Activated CD4-positive, CD25-positive, alpha-beta regulatory T cell treated with anti-CD3 and anti-CD28 coated beads, Interleukin-2, amount 50 U/mL, for 24 hours (primary cell): ENCODE measurements at regions not wholly inside any gene's neighbourhood (a gene's known extent, or its start where the extent isn't known, plus 50 kb on each side); places are given as distances from the start of the nearest gene placed in this dataset.
A peak's percentile ranks its signal among the peaks of the same experiment; 100 is the strongest.

Experiments used
- ATAC-seq, 2 donors: fragments of 150-1000 bp; cut with Tn5 transposase; one replicate each; pipeline ENCODE4 v1.10.0; 2021; ENCODE audit warnings: mild to moderate bottlenecking in 1 of 2, moderate library complexity in 1 of 2

DNA sequence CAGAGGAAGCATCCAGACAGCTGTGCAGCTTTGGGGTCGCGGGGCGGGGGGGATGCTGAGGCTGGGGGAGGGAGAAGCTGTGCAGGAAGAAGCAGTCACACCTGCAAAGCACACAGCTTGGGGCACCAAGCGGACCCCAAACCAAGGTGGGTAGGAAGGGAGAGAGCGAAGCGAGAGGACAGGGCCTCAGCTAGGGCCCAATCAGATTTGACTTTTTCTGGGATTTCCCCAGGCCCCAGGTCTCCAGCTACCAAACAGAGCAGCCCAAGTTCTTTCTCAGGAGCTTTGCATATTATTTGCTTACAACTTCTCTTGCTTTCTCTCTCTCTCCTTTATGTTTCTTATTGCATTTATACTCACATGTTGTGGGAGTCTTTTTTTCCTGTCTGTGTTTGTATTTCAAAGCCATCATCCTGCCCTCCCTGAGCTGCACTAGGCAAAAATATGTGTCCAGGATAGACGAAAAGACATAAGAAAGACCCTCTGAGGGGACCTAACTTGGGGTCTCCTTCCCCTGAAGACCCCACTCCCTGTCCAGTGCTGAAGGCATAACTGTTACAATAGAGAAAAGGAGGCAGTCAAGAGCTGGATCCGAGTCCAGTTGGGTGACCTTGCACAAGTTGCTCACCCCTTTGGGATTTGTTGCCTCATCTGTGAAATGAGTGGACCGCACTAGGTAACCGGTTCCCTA, 50.6 kb upstream of the SMNDC1 start:
- ATAC-seq, result no peak

DNA sequence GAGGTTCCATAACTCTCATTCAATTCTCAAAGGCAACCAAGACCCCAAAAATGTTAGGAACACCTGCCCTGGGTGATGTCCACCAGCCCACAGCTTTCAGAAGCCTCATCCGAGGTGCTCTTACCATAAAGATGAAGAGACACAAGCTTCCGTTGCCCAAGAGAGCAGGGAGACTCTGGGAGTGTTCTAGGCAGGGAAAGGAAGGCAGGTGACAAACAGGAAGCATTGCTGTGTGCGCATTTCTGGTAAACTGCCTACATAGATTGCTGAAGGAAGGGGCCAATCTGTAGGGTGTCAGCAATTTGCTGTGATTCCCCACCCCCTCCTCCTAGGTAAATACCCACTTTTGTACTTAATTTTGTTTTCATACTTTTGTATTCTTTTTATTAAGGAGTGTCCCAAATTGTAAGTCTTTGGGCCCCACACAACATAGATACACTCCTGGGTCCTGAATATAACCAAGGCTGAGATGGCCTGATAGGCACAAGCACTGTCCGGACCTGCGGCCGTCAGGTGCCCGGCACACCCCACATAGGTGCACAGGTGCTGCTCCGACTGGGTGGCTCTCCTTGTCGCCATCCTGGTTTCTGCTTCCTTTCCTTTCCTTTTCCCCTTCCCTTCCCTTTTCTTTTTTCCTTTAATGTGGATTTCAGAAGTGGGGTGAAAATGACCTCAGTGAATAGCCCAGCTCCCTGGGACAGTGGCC, 51.4 kb upstream of the SMNDC1 start:
- ATAC-seq, result no peak

DNA sequence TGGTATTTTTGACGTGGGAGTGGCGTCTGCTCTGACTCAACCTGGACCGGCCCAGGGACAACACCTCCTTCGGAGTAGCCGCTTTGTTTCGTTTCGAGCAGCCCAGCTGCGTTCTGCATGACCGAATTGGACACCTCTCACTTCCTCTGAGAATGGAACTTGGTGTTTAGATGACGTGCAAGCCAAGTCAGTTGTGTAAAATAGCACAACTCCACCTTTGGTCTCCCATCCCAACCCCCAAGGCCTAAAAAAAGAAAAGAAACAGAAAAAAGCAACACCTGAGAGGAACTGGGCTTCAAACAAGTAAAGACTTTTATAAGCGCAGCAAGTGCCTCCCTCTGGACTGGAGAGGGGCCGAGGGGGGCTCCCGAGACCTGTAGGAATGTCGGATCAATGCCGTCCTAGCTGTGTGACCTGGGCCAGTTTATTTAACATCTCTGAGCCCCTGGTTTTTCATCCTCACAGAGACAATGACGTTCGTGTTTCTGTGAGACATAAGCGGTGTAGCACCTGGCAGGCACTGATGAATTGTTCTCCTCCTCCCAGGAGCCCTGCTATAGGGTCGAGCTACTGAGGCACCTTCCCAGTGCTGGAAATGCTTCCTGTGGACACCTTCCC, 52.0 kb upstream of the SMNDC1 start:
- peak; percentile 66 to 68 for ATAC-seq

DNA sequence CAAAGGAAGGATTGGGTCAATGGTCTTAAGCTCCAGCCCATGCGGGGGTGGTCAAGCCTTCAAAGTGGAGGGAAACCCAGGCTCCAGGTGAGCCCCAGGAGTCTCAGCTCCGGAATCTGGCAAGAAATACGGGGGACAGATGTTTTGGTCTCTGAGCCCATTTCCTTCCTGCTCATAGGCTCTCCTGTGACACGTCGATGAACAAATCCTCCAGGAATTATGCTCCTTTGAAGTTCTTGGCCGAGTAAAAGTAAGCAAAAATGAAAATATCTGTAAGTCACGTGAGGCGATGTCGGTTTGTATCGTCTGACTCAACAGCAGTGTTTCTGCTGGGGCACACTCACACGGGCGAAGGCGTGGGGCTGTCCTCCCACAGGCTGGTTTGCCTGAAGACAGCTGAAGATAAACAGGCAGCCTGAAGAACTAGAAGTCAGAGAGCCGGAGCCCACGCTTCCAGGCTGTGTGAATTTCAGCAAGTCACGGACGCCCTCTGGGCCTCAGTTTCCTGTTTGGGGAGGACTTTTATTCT, 52.6 kb upstream of the SMNDC1 start:
- peak; percentile 52 to 55 for ATAC-seq

DNA sequence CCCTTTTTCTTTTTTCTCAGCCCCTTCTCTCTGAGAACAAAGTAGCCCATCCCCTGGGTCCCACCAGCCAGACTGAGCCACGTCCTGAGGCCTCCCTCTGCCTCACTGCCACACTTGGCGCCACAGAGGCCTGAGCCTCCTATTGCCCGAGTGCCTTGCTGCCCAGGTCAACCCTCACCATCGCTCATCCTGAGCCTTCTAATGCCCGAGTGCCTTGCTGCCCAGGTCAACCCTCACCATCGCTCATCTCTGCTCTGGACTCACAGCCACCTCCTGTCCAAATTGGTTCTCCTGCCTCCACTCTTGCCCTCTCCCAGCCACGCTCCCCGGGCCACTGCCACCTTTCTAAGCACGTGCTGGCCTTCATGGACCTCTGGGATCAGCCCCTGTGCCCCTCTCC, 53.2 kb upstream of the SMNDC1 start:
- ATAC-seq, result no peak

DNA sequence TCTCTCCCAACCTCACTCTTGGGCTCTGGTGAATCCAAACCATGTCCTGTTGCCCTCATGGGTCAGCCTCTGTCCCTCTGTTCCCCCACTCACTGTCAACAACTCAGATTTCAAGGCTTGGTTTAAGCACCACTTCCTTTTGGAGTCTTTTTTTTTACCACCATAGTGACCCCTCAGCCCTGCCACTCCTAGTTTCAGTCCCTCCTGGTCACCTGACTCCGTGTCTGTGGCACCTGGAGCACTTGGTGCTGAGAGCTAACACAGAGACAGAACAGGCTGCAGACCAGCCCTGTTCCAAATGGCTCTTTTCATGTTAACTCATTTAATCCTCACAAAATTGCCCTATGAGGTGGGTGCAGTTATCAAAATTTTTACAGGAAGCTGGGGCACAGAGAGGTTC, 53.6 kb upstream of the SMNDC1 start:
- ATAC-seq, result no peak

DNA sequence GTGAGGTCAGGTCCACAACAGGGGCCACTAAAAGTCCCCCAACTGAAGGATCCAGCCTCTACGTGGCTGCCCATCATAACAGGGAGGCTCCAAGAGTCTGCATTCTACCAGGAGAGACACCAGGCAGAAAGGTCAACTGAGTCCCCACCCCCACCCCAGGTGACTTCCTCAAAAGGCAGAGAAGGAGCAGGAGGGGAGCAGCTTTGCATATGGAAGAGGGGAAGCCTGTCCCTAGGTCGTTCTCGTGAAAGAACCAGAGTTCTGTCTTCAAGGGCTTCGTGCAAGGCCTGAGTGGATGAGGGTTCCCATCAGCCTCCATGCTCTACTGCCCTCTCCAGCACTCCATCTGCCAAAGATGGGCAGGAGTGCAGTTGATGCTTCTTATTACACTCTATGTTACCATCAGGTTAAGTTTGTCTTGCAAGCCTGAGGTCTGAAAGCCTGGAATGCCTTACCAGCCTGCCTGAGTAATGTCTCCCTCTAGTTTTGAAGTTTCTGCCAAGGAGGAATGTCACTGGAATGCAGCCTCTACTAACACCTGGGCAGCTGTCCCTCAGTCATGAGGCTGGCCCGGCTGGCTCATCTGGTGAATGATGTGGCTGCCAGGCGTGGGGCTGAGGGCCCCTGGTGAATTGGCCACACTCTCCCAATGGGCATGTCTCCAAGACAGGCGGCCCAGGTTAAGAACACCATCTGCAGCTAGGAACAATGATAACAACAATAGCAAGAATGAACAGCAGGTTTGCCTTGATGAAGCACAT, 54.3 kb upstream of the SMNDC1 start:
- ATAC-seq, result no peak

DNA sequence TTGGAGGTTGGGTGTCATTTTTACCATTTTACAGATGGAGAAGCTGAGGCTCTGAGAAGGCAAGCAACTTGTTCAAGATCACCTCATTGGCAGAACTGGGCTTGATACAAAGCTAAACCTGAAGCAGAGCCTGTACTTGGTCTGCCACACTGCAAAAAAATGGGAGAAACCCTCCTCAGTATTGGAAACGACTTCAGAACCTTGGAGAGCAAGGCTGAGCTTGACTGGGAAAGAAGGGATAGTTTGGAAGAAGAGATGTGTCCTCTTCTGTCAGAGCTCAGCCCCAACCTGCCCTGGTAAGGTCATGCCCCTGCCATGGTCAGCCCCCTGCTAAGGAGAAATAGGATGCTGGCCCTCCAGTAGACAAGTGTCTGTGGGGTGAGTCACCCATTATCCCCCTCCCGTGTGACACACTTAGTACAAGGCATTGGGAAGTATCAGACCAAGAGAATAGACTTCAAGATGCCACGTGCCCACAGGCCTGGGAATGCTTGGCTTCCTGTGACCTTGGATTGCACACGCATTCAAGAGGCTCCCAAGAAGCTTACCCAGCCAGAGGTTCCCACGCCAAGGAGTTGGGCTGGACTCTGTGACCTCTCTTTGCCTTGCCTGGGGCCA, 56.2 kb upstream of the SMNDC1 start:
- no peak for ATAC-seq

DNA sequence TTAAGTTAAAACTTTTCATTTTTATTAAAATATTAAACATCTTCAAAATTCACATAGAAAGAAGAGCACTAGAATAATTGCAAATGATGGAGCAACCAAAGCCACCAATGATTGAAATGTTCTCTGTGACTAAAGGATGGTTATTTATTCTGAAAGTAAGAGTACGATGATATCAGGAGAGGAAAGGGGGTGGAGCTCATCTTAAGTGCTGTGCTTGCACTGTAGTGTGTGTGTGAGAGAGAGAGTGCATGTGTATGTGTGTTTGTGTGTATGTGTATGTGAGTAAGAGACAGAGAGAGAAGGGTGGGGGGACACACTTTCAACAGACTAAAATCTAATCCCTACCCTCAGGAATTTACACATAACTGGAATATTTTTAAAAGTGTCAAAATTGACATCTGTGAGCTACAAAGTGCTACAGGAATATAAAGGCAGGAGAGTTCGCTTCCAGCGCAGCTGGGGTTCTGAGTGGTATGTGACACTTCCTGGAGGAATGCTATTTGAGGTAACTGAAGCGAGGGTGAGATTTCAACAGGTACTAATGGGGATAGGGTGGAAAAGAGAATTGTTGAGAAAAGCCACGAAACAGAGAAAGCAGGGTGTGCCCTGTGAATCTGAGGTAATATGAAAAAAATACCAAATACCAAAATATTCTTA, 57.2 kb upstream of the SMNDC1 start:
- ATAC-seq, result peak; percentile 43 to 61

DNA sequence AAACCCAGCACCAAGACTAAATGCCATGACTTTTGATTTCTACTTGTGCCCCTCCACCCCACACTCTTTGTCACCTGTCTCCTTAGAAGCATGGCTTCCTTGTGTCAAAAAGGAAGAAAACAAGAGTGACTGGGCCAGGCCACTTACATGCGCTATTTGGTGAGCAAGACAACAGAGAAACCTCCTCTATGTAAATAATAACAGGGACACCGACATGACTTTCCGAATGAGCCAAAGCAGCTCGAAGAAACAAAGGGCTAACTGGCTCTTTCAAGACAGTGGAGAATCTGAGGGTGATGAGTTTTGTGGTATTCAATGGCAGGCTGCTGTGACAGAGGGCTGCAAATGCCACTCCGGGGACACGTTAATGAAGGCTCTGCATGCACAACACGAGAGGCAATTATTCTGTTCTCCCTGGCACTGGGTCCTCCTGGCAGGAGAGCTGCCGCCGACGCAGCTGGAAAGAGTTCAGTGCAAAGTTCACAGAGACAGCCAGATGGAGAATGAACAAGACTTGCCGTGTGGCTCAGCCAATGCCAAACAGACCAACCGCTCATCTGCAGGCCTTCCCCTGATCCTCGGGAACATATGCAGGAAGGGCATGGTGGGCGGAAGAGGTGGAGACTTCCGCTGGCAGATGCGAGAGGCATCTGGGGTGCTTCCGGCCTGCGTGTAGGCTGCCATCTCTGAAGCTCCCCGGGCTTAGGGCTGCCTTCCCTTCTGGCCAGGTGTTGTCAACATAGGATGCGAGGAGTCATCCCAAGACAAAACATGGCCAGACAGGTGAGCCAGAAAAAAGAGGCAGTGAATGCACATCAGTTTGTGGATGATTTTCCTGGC, 59.1 kb upstream of the SMNDC1 start:
- ATAC-seq, result peak in 1 of 2 donors; percentile 6

DNA sequence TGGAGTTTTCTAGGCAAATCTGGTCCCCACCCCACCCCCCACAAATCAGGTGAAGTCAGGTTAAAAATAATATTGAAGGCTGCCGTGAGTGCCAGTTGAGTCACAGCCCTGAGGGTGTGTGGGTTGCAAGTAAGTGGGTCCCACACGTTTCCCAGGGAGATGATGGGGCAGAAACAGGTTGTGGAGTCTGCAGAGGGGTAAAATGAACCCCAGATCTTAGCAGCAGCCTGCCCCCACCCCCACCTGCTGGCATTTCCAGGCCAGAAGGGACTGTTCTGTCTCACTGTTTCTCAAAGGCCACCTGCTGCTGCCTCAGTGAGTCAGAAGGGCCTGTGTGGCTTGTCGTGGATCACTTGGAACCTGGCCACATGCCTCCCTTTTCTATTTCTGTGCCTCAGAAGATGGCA, 59.8 kb upstream of the SMNDC1 start:
- ATAC-seq, result peak; percentile 70

DNA sequence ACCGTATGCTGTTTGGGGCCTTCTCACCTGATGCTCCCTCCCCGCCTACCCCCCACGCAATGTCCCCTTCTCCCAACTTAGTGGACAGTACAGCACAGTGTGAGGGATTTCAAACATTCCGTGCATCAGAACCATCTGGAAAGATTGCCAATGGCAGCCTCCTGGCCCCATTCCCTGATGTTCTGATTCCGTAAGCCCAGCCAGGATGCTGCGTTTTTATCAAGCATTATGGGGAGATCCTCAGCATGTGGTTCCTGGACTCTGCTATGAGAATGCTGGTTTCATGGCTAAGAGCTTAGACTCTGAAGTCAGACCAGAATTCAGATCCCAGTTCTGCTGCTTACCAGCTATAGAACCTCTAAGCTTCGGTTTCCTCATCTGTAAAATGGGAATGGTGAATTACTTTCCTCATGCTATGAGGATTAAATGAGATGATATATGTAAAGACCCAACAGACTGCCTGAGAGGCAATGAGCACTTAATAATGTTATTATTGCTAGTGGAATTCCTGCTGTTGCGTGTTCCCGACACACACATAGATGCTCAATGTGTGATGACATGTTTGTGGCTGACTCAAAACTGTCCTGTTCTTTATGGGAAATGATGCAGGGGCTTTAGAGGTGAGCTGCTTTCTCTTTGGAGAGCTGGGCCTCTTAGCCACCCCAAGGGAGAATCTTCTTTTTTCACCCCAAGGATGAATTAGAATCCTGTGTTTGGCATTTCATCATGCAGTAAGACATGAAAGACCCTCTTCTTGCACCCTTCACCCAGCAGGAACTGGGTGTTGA, 60.8 kb upstream of the SMNDC1 start:
- no peak for ATAC-seq

DNA sequence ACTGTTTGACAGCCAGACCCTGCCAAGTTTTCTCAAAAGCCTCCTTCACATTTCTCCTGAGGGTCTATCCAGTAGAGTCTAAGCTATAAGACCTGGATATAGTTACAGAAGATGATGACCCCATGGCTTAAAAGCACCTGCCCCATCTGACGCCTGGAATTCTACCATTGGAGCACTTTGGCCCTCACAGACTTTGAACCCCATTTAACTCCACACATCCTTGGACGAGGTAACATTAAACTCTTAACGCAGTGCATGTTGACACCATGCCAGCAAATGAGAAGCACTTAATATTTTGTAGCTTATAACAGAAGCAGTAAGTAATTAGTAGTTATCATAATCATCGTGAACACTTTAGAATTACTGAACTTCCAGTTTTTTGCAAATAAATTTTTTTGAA, 61.9 kb upstream of the SMNDC1 start:
- no peak for ATAC-seq

DNA sequence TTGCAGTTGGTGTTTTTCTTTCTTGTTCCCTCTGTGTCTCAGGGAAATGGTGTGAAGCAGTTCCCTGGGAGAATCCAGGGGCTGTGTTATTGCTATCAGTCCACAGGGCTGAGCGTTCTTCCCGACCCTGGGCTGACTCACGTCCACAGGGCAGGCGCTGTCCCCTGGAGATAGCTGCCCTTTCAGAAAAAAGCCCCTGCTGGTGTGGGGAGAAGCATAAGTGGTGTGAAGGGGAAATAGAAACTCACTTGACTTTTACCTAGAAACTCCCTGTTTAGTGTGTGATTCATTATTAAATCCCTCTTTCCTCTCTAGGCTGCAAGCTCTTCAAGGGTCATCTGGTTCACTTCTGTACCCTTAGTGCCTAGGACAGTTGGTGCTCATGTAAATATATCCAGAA, 63.3 kb upstream of the SMNDC1 start:
- ATAC-seq, result peak in 1 of 2 donors; percentile 17

DNA sequence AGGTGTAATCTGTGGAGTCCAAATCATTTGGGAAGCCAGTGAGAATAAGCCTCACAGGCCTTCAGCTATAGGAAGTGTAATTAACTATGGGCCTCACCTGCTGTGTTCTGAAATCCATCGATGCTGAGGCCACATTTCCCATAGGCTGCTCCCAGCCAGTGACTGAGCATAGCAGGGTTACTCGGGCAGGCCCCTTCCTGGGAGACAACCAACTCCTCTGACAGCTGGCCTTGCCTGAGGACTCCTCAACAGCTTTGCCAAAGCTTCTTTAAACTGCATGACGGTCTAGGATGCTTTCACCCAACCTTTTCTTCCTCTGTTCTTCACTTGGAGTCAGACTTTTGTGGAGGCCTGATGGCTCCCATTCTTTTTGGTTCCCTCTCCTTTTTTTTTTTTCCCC, 63.8 kb upstream of the SMNDC1 start:
- ATAC-seq, result no peak

DNA sequence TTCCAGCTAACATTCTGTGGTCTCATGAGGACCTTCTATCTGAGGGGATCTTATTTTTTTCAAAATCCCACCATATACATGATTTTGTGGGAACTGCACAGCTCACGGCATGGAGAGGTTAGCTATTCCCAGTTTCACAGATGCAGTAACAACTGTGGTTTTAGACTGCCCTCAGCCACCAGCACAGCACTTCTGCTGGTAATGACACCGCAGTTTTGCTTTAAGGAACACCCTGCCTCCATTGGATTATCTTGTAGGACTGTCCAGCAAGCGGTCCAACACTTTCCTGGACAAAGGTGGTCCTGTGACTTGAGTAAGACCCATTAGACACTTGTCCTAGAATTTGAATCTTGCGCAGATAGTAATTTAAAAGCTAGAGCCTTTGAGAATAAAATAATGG, 65.3 kb upstream of the SMNDC1 start:
- ATAC-seq, result no peak

DNA sequence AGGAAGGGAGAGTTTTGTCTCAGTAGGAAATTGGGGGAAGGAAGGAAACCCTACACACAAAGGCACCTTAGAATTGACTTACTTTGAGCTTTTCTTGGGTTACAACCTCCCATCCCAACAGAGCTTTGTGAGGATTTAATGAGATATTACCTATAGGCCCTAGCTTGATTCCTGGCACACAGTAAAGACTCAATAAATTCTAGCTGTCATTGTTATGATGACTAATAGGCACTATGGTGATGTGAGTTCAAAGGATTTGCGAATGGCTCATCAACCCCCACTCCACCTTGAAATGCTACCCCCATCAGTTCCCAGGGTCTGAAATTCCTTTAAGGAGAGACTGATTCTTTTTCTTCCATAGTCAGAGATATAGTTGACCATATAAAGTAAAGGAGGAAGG, 67.9 kb upstream of the SMNDC1 start:
- peak; percentile 72 to 77 for ATAC-seq

DNA sequence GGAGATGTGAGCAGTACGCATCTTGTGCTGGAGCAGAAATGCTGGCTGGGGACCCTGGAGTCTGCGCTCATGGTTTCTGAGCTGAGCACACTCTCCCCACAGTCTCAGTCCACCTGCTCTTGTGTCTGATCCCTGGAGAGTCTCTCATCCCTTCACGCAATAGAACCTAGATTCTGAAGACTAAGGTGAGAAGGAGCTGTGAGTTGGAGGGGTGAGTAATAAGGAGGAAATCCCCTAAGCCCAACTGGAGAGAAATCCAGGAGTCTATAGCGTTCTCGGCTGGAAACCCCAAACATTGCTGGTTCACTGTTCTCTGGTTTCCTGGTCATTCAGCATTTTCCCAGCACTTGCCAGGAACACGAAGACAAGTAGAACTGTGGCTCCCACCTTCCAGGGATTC, 68.3 kb upstream of the SMNDC1 start:
- ATAC-seq, result peak; percentile 37 to 53

DNA sequence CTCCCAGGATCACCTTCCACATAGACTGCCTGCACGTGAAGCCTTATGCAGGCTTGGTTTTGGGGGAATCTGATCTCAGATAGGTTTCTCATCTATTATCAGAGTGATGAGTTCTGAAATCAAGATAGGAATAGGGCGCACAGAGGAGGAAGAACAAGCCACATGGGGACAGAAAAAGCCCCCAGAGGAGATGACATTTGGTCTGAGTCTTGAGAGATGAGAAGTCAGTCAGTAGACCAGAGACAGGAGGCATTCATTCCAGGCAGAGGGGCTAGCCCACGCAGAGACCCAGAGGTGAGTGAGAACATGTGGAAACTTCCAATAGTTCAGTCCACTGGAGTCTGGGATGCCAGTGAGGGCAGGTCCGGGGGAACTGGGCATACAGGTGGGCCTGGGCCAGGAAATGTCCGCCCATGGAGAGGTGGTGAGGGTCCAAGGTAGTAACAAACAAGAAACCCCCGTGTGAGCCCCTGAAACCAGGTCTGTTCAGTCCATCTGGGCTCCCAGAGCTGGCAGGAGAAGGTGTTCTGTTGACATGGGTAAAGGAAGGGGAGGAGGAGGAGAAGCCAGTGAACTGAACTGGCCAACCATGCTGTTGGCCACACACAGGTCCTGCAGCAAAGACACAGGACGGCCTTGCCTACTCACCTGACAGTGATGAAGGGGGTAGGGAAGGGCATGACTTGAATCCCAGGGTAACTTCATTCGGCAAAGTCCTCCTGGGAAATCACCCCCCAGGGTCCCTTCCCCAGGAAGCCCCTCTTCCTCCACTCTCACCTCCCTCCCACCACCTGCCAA, 69.3 kb upstream of the SMNDC1 start:
- no peak for ATAC-seq
